Upper lobe of left lung (tissue), 4 donors: ENCODE measurements at regions not wholly inside any gene's neighbourhood (a gene's known extent, or its start where the extent isn't known, plus 50 kb on each side); places are given as distances from the start of the nearest gene placed in this dataset.

Source experiments
- CTCF ChIP-seq, 6 experiments: fragments of 450-650 bp in 4 of 6; fragments of 200-600 bp in 2 of 6; sonication (generic) in 2 of 6; IDR thresholded peaks; one replicate each; pipeline ENCODE4 v1.5.1; 2016 to 2019; ENCODE audit warnings: antibody characterized with exemption in 6 of 6
- POLR2AphosphoS5 ChIP-seq, 2 donors: sonication (generic); formaldehyde crosslinking; IDR thresholded peaks; one replicate each; pipeline ENCODE4 v1.5.1; 2017; ENCODE audit warnings: antibody characterized with exemption in 2 of 2

GRCh38 chr1:25020173-25020845, 90.2 kb upstream of the RUNX3 start:
- no peak for TF ChIP-seq CTCF (IDR thresholded peaks at IDR 0.05)
- no peak for TF ChIP-seq POLR2AphosphoS5 (IDR thresholded peaks at IDR 0.05)
